RWPE2 (cell line): ENCODE measurements at regions not wholly inside any gene's neighbourhood (a gene's known extent, or its start where the extent isn't known, plus 50 kb on each side); places are given as distances from the start of the nearest gene placed in this dataset.
"Not testable (repeated sequence)": the region's sequence is repeated elsewhere in the genome, so short reads cannot be mapped to it uniquely, and the experiment has no call there.

Experiments used
- ATAC-seq: fragments of 200-7000 bp; cut with Tn5 transposase; 3 replicates; pipeline ENCODE4 v1.9.1; 2021; ENCODE audit warnings: low read depth
- DNase-seq: peaks from one replicate; pipeline ENCODE4 v3.0.0-alpha.2; 2020; ENCODE audit warnings: low spot score
- H3K27ac ChIP-seq: fragments of 450-650 bp; 2 replicates; pipeline ENCODE4 v1.5.1; 2017; ENCODE audit warnings: mild to moderate bottlenecking; ENCODE audit not compliant: poor library complexity, severe bottlenecking
- H3K27me3 ChIP-seq: fragments of 250-450 bp; sonication (Bioruptor Pico); 2 replicates; pipeline ENCODE4 v1.5.1; 2021; ENCODE audit warnings: mild to moderate bottlenecking, moderate library complexity; ENCODE audit not compliant: insufficient read depth, poor library complexity, severe bottlenecking
- H3K36me3 ChIP-seq: fragments of 250-450 bp; sonication (Bioruptor Pico); 2 replicates; pipeline ENCODE4 v1.5.1; 2020; ENCODE audit warnings: low read depth, mild to moderate bottlenecking, moderate library complexity
- H3K4me1 ChIP-seq: fragments of 250-450 bp; sonication (Bioruptor Pico); 2 replicates; pipeline ENCODE4 v1.5.1; 2021; ENCODE audit warnings: mild to moderate bottlenecking, moderate library complexity; ENCODE audit not compliant: insufficient read depth, poor library complexity, severe bottlenecking
- H3K4me3 ChIP-seq: fragments of 250-450 bp; sonication (Bioruptor Pico); 2 replicates; pipeline ENCODE4 v1.5.1; 2021; ENCODE audit warnings: mild to moderate bottlenecking, moderate library complexity; ENCODE audit not compliant: severe bottlenecking
- H3K9me3 ChIP-seq: fragments of 250-450 bp; sonication (Bioruptor Pico); 2 replicates; pipeline ENCODE4 v1.5.1; 2021; ENCODE audit warnings: mild to moderate bottlenecking, moderate library complexity; ENCODE audit not compliant: severe bottlenecking
- TF ChIP-seq, protein P1 (sequence below): fragments of 450-650 bp; IDR thresholded peaks from one replicate; pipeline ENCODE4 v1.5.1; 2017; ENCODE audit warnings: mild to moderate bottlenecking, moderate library complexity; ENCODE audit not compliant: poor library complexity, severe bottlenecking

DNA sequence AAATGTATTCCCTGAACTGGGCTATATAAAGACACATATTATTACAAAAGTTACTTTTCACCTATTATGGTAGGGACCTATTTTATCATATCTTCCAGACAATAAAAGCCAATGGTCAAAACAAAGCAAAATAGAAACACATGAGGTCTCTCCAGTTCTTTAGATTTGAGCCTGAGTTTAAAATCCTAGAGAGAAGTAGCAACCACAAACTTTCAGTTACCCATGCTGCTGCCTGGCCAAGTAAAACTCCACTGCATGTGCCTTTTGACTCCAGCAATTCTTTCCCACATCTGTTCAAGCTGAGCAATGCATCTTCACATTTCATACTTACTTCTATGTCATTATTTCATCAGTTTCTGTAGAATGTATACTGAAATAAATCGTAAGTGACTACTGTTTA lies 405.3 kb downstream of the STK39 start:
- Histone ChIP-seq H3K4me1 (no peaks in the 10 kb centered on the region), H3K4me3 (no peak overlapping the region), H3K27ac (no peak overlapping the region), H3K27me3 (no peaks in the 10 kb centered on the region), H3K9me3 (no peaks in the 10 kb centered on the region), H3K36me3 (no peaks in the 10 kb centered on the region)
- ATAC-seq: no peak
- DNase-seq: no peak
- TF ChIP-seq, protein P1, sequence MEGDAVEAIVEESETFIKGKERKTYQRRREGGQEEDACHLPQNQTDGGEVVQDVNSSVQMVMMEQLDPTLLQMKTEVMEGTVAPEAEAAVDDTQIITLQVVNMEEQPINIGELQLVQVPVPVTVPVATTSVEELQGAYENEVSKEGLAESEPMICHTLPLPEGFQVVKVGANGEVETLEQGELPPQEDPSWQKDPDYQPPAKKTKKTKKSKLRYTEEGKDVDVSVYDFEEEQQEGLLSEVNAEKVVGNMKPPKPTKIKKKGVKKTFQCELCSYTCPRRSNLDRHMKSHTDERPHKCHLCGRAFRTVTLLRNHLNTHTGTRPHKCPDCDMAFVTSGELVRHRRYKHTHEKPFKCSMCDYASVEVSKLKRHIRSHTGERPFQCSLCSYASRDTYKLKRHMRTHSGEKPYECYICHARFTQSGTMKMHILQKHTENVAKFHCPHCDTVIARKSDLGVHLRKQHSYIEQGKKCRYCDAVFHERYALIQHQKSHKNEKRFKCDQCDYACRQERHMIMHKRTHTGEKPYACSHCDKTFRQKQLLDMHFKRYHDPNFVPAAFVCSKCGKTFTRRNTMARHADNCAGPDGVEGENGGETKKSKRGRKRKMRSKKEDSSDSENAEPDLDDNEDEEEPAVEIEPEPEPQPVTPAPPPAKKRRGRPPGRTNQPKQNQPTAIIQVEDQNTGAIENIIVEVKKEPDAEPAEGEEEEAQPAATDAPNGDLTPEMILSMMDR: no peak

DNA sequence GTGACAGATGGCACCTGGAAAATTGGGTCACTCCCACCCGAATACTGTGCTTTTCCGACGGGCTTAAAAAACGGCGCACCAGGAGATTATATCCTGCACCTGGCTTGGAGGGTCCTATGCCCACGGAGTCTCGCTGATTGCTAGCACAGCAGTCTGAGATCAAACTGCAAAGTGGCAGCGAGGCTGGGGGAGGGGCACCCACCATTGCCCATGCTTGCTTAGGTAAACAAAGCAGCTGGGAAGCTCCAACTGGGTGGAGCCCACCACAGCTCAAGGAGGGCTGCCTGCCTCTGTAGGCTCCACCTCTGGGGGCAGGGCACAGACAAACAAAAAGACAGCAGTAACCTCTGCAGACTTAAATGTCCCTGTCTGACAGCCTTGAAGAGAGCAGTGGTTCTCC lies 412.1 kb downstream of the STK39 start:
- H3K4me1 ChIP-seq, ATAC-seq, DNase-seq, H3K4me3 ChIP-seq, H3K36me3 ChIP-seq, H3K27me3 ChIP-seq, H3K27ac ChIP-seq, H3K9me3 ChIP-seq: not testable (repeated sequence)

DNA sequence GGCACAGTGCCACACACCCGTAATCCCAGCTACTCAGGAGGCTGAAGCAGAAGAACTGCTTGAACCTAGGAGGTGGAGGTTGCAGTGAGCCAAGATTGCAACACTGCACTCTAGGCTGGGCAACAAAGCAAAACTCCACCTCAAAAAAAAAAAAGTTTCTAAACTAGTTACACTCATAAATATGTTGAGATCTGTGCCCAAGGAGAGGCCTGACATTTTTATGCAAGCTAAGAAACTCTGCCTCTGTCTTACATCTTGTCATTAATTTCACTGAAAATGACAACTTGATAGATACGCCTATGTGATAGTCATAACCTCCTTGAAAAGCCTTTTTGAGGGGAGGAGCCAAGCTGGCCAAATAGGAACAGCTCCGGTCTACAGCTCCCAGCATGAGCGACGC lies 412.7 kb downstream of the STK39 start:
- no peak overlapping the region for H3K27ac ChIP-seq
- H3K36me3 ChIP-seq: no peaks in the 10 kb centered on the region
- H3K27me3 ChIP-seq: peaks cover 6% of the 10 kb centered on the region
- H3K4me1 ChIP-seq: no peaks in the 10 kb centered on the region
- TF ChIP-seq, protein P1: no peak
- H3K9me3 ChIP-seq: no peaks in the 10 kb centered on the region
- ATAC-seq (no peak), DNase-seq (no peak)
- H3K4me3 ChIP-seq: no peak overlapping the region

DNA sequence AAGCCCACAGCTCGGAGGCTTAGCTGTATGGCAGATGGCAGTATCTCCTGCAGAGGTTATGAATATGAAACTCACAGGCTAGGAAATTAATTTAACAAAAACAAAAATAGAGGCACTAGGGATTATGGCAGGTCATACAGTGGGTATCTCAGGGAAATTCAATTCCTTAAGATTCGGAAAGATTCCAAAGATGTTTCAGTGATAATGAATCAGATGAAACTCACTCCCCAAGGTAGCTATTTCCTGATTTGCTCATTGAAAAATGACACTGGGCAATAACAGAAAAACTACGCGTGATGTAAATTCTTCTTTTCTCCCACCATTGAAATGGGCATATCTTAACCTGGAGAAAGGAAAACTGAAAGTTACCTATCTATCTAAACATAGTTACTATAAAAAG lies 414.1 kb downstream of the STK39 start:
- H3K36me3 ChIP-seq: no peaks in the 10 kb centered on the region
- no peaks in the 10 kb centered on the region for H3K9me3 ChIP-seq
- DNase-seq (no peak), ATAC-seq (no peak)
- H3K27me3 ChIP-seq: peaks cover 6% of the 10 kb centered on the region
- H3K27ac ChIP-seq: no peak overlapping the region
- H3K4me1 ChIP-seq: no peaks in the 10 kb centered on the region
- H3K4me3 ChIP-seq: no peak overlapping the region
- TF ChIP-seq, protein P1: no peak

DNA sequence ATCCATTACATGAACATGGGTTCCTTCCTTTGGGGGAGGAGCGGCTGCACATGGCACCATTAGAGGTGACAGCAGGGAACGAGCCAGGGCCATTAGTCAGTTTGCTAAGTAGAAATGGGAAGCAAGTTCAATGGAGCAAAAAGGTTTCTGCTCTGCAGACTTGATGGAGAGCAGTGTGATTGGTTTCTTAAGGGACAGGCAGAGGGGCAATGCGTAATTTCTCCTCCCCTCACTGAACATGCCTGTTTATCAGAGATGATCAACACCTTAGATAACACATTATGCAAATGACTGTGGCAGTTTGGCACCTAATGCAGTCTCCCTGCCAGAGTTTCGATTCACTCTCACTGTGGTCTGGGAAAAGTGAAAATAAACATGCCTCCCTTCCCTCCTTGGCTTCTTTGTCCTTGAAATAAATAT lies 414.5 kb downstream of the STK39 start:
- Histone ChIP-seq H3K27me3 (peaks cover 6% of the 10 kb centered on the region), H3K4me3 (no peak overlapping the region), H3K36me3 (no peaks in the 10 kb centered on the region), H3K9me3 (no peaks in the 10 kb centered on the region), H3K27ac (no peak overlapping the region), H3K4me1 (no peaks in the 10 kb centered on the region)
- DNase-seq (no peak), ATAC-seq (no peak)
- TF ChIP-seq, protein P1: no peak
